ENCODE measurements at regions not wholly inside any gene's neighbourhood (a gene's known extent, or its start where the extent isn't known, plus 50 kb on each side); places are given as distances from the start of the nearest gene placed in this dataset.

DNA sequence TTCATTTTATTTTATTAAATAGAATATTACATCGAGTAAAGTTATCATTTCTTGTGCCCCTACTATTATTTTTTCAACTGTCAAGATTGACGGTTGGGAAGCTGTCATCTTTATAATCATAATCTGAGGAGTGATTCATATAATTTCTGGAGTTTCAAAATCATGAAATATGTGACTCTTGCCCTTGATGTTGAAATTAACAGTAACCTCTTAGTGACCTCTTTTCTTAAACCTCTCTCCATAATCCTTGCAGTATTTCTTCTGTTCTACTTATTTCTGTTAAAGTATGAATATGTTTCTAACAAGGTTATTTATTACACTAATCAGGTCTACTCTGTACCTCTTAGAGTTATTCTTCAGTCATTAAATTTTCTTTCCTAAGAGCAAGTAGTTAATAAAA is 663.8 kb downstream of the LIG4 start:
- DNase-seq: peak; percentile 63

- DNase-seq: peak; percentile 33
Observed at GRCh38 chr13:107548338-107548737, 667.0 kb downstream of the LIG4 start.

DNA sequence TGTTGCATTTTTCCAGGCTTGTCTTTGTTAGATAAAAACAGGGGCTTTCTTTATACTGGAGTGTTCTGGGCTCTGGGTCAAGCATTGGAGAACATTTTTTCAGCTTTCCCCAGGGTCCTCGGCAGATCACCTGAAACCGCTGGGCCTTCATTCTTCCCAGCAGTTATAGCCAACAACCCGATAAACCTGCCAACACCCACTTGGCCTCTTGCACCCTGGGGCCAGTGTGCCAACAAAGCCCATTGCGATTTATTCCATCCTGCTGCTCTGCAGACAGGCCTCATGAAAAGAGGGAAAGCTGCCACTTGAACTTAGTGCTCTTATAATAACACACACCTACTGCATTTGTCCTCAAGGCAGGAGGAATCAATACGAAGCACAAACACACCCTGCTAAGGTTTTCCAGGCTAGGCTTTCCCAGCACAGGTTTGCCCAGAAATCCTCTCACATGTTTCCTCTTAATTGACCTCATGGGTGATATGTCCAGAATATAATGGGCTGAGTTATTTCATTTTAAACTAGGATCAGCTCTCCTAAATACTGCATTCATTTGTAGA is 669.3 kb downstream of the LIG4 start:
- DNase-seq: no peak

GRCh38 chr13:107534548-107534947 is 680.8 kb downstream of the LIG4 start:
- peak; percentile 9 for DNase-seq

- peak; percentile 57 for DNase-seq
Observed at GRCh38 chr13:107531816-107532215, 683.5 kb downstream of the LIG4 start.

DNA sequence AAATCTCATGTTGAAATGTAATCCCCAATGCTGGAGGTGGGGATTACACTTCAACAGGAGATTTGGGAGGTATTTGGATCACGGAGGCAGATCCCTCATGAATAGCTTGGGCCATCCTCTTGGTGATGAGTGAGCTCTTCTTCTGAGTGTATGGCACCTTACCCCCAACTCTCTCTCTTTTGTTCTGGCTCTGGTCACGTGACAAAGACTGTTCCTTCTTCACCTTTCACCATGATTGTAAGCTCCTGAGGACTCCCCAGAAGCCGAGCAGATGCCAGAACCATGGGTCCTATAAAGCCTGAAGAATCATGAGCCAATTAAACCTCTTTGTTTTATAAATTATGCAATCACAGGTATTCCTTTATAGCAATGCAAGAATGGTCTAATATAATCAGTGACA is 684.2 kb downstream of the LIG4 start:
- no peak for DNase-seq

GRCh38 chr13:107529035-107529434 is 686.3 kb downstream of the LIG4 start:
- no peak for DNase-seq

DNA sequence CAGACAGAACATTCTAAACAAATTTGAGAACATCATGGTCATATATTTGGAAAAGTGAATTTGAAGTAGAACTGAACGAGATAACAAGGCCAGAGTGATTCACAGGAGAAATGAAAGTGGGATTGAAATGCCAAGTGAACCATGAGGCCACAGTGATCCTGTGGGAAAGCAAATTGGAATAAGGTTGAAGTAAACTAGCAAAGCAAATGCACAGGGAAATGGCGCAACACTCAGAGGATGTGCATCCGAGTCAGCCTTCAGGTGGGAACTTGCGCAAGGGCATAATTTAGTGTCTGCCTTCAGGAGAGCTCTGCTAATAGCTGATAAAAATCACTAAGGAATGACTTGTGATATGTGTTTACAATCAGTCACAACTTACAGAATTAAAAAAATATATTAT is 696.6 kb downstream of the LIG4 start:
- DNase-seq: peak; percentile 33

DNA sequence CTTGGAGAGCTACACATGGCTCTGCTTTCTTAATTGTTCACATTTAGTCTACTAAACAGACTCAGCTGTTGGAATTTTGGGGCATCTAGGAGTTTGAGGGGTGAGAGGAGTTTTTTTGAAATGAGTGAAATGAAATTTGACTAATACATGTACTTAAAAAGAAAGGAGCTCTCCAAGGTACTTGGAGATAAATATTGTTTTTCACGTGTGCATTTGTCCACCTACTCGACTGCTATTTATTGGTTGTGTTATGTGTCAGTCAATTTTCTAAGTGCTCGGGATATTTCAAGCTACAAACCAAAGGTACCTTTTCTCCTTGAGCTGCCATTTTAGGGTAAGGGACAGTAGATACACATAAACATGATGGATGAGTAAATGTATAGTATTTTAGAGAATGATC is 697.0 kb downstream of the LIG4 start:
- no peak for DNase-seq

GRCh38 chr13:107516517-107516916 is 698.8 kb downstream of the LIG4 start:
- DNase-seq: no peak

GRCh38 chr13:107512551-107512950 is 702.8 kb downstream of the LIG4 start:
- no peak for DNase-seq

GRCh38 chr13:107497661-107498060 is 717.7 kb downstream of the LIG4 start:
- no peak for DNase-seq

GRCh38 chr13:107493266-107493665 is 722.1 kb downstream of the LIG4 start:
- no peak for DNase-seq

DNA sequence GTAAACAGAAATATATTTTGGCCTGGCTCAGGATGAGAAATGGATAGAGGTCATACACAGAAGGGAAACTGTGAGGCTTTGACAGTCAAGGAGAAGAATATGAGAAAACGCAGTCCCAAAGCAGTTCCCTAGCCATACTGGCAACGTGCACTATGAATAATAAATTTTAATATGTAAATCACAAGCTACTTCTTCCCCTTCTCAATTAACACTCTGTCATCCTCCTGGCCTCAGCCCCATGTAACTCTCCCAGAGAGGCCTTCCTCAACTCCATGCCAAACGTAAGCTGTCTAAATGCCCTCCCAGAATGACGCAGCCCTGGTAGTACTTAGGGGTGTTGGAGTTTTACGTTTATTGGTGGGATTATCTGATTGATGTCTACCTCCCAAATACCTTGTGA is 732.6 kb downstream of the LIG4 start:
- no peak for DNase-seq

GRCh38 chr13:107480130-107480529 is 735.2 kb downstream of the LIG4 start:
- DNase-seq: peak; percentile 67

DNA sequence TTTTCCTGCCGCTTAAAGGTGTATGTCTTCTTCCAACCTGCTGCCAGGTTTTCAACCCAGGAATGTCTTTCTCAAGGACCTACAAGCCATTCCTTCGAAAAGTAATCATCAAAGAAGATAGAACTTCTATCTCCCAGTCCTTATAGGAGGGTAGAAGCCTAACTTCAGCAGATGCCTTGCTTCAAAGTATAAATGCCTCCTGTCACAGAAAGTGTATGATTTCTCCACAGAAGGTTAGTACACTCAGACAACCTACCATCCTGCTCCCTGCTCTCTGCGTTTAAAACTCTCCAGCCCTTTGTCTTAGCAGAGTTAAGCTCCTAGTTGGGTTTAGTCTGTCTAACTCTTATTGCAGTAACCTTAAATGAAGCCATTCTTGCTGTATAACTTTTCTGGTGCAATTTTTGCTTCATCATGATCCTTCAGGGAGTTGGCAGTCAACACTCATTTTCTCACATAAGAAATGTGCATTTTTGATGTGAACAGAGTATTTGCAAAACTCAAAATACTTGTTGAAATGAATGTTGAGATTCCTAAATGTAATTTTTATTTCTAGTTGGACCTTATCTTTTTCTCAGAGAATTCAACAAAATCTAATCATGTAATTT is 737.5 kb downstream of the LIG4 start:
- DNase-seq: no peak

DNA sequence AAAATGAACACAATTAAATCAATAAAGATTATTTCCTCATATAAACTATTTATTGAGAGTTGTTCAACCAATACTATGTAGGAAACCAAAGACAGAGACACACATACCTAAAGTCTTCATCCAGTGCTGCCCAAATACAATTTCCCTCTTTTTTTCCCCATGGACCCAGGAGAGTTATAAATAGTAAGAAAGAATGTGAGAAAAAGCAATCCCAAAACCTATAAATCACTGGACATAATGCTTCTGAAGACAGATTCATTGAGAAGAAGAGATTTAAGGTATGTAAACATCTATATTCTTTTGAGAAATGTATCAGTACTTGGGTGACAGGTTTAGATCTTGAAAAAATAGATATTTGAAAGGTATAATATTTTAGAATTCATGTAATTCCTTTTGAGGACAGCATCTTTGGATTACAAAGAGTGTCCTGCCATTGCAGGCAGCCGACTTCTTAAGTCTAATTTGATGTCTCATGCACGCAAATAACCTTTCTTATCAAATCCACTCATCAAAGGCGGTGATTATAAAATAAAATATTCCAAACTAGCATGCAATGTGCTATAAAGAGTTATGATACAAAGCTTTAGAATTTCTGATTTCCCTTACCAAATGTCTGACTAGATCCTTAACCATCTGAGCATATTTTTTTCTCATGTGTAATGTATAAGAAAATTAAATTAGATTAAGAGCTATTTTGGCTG is 739.4 kb downstream of the LIG4 start:
- peak; percentile 7 for DNase-seq

DNA sequence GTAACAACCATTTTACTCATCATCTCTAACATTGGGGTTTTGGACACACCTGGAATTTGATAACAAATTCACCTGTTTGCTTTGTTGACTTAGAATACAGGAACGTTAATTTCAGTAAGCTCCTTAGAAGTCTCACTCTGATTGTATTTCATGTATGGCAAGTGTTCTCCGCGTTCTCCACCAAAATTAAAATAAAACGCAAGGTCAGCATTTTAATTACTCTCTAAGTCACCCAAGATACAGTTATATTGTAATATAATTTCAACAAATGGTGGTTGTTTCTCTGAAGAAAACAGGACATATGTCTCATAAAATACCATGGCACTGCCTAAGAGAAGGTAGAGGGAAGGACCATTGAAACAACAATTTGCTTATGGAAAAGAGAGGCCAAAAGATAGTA is 742.1 kb downstream of the LIG4 start:
- no peak for DNase-seq

DNA sequence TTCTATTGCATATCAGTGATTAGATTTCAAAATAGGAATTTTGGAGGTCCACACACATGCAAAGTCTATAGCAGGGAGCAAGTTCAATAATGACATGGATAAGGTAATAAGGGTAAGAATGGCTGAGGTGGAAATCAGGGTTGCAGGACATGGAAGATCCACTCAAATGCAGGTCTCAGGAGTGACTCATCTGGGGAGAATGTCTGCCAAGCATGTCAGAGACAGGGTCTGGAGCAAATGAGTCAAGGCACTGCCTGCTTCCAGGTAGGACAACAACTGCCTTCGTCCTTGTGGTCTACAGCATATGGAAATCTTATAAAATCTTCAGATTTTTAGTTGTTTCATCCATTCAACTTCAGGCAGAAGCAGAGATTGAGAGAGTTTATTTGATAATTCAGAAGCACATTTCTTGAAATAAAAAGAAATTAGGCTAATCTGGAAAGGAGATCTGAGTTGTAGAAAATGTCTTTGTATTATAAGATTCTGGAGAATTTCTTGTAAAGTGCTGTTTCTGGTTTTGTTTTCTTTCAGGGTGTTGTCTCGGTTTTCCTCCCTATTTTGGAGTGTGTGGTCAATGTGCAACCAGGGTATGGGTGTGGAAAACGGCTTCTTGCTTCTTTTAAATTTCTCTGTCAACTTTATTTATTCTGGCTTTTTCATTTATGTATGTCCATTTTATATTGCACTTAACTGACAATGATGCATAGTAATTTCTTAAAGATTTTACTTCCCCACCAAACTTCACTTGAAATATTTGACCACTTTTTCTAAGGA is 748.8 kb downstream of the LIG4 start:
- peak; percentile 56 for DNase-seq

- no peak for DNase-seq
Observed at GRCh38 chr13:107462501-107462900, 752.8 kb downstream of the LIG4 start.

DNA sequence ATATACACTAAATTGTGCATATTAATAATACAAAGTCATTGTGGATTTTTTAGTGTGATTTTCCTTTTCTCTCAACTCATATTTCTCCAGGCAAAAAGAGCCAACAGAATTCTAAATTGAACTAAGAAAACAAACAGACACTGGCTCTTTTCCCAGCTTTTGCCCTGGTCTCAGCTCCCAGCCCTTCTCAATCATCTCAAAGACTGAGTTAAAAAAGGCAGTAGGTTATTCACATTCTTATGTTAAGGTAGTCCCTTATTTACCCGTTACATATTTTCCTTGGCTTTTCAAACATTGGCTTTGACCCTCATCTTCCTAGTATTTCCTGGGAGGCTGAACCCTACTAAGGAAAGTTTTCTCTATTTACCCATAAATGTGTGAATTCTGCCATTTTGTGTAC is 753.6 kb downstream of the LIG4 start:
- DNase-seq: no peak

- no peak for DNase-seq
Observed at GRCh38 chr13:107459430-107459829, 755.9 kb downstream of the LIG4 start.

GRCh38 chr13:107458269-107458668 is 757.1 kb downstream of the LIG4 start:
- DNase-seq: no peak

- no peak for DNase-seq
Observed at GRCh38 chr13:107457686-107458085, 757.6 kb downstream of the LIG4 start.
